GM19467 (cell line): ENCODE measurements at regions not wholly inside any gene's neighbourhood (a gene's known extent, or its start where the extent isn't known, plus 50 kb on each side); places are given as distances from the start of the nearest gene placed in this dataset.

Experiments
- ATAC-seq: cut with Tn5 transposase; IDR thresholded peaks from one replicate; pipeline ENCODE4 v1.9.1; 2021; ENCODE audit warnings: mild to moderate bottlenecking, moderate library complexity; ENCODE audit not compliant: unreplicated experiment

- no peak for ATAC-seq
These were observed 186.9 kb upstream of the TUT7 start for GRCh38 chr9:86541014-86541570.

DNA sequence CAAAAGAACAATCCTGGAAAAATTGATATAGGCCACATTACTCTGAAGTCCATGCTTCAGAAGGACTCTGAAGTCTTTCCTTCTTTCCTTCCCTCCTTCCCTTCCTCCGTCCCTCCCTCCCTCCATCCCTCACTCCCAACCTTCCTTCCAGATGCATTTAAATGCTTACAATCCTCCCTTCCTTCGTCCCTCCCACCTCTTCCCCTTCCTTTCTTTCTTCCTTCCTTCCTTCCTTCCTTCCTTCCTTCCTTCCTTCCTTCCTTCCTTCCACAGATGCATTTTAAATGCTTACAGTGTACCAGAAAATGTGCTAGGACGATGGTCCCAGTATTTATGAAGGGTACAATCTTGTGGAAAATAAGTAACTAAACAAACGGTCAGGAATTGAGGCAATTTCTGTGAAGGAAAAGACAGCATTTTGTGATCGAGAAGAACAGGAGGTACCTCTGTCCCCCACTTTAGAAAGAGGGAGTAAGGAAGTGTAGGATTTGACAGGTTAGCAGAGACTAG lies 181.3 kb upstream of the TUT7 start:
- ATAC-seq, result no peak

DNA sequence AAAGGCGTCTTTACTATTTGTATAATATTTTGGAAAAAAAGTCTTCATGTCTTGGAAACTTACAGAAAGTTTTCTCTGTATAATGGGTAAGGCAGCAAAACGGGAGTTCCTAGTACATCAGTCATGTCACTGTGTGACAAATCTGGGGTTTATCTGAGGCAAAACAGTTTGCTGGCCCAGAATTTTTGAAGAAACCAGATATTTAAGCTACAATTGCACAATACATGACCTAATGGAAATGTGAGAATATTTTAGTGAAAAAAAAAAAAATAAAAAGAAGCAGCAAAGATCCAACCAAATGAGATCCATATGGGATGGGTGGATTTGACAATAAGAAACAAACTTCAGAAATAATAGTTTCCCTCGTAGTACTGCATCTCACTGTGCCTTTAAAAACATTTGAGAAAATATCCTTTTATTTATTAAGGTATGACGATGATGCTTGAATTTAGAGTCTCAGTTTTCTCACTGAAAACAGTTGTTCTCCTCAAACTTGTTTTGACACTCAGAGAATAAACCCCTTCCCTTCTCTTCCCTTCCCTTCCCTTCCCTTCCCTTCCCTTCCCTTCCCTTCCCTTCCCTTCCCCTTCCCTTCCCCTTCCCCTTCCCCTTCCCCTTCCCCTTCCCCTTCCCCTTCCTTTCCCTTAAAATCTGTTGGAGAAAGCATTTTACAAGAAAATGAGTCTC lies 180.5 kb upstream of the TUT7 start:
- ATAC-seq, result no peak

GRCh38 chr9:86531971-86532640 lies 177.9 kb upstream of the TUT7 start:
- no peak for ATAC-seq

DNA sequence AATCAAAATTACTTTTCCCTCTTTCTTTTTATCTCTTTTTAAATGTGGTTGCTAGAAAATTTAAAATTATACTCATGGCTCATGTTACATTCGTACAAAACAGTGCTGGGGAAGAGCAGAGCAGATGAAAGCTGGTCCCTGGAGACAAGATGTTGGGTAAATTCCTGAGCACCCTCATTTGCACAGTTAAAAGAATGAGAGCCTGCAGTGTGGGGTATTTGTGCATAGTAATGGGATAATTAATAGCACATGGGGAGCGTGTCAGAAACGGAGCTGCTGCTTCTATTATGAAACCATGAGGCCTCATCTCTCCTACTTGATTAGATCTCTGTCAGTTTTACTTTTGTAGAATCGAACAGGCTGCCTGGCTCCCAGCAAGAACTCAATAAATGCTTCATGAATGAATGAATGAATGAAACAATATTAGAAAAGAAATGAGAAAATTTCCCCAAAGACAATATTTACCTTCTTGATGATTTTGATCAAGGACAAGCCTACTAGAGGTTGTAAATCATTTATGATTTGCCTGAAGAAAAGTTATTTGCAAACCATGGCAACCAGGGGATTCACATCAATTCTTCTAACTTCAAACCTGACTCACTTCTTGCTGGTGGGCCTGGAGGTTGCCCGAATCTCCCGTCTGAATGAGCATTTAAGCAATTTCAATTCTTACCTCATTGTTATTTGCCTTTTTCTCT lies 177.2 kb upstream of the TUT7 start:
- ATAC-seq, result no peak

GRCh38 chr9:86529496-86530275 lies 175.5 kb upstream of the TUT7 start:
- ATAC-seq, result no peak

- no peak for ATAC-seq
These were observed 171.8 kb upstream of the TUT7 start for GRCh38 chr9:86526021-86526420.

GRCh38 chr9:86525182-86525581 lies 171.0 kb upstream of the TUT7 start:
- no peak for ATAC-seq

GRCh38 chr9:86521977-86522376 lies 167.8 kb upstream of the TUT7 start:
- ATAC-seq, result no peak

DNA sequence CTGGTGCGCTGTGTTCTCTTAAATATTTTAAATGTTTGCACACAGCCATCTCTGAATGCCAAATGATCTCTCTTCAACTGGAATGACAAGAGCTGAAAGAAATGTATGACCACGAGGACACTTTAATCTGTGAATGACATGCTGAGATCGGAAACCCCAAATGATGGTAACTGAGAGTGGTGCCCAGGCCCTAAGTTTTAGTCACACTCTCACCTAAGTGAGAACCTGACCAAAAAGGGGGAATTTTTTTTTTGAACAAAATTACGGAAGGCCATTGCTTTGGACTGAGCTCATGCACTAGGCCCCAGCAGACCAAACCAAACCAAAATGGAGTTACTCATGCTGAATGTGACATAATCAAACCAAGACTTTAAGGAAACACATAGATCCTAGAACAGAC lies 167.1 kb upstream of the TUT7 start:
- ATAC-seq, result no peak

- no peak for ATAC-seq
These were observed 164.9 kb upstream of the TUT7 start for GRCh38 chr9:86519066-86519615.

- no peak for ATAC-seq
These were observed 163.3 kb upstream of the TUT7 start for GRCh38 chr9:86517475-86517874.

DNA sequence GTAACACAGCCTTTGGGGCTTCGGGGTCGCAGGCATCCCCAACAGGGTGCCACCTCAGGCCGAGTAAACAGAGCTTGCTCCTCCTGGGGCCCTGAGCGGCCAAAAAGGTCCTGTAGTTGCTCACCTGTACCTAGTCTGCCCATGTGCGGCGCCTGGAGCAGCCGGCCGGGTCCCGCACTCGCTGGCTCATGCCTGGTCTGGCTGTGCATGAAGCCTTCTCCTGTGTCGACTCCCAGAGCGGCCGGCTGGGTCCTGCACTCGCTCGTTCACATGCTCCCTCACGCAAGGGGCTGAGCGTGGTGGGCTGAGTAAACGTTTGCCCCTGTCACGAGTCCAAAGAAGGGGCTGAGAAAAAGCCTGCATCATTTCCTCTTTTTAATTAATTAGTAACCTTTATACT lies 162.4 kb upstream of the TUT7 start:
- ATAC-seq, result no peak

DNA sequence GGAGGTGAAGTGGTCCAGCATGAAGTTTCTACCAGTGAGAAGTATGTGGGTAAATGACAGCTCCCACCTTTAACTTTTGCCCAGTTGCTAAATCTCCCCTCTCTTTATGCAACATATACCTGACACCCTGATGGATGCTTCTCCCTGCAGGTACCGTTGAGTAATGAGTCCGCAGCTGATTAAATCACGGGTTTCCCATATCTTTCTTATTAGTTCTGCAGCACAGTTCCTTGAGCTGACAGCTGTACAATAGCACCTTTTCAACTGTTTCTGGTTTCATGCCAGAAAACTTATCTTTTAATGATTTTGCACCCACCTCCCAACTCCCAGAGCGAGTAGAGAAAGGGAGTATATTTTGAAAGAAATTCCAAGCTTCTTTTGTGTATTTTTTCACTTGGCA lies 161.0 kb upstream of the TUT7 start:
- no peak for ATAC-seq

- ATAC-seq, result no peak
These were observed 159.2 kb upstream of the TUT7 start for GRCh38 chr9:86513429-86513828.

DNA sequence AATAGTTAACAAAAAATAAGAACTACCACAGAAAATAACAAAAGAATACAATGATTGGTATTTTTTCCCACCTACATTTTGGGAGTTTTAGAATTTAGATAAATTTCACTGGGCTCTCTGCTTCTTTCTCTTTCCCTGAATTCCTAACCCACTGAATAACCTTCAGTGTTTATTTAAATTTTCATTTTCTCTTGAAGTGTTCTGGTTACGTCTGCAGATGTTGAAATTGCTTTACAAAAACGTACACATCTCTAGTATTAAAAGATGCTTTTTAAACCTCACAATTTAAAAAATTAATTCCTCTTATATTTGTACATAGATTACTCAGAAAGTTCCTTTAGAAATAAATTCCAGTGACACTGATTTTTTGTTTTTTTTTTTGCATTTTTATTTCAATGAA lies 158.7 kb upstream of the TUT7 start:
- no peak for ATAC-seq

DNA sequence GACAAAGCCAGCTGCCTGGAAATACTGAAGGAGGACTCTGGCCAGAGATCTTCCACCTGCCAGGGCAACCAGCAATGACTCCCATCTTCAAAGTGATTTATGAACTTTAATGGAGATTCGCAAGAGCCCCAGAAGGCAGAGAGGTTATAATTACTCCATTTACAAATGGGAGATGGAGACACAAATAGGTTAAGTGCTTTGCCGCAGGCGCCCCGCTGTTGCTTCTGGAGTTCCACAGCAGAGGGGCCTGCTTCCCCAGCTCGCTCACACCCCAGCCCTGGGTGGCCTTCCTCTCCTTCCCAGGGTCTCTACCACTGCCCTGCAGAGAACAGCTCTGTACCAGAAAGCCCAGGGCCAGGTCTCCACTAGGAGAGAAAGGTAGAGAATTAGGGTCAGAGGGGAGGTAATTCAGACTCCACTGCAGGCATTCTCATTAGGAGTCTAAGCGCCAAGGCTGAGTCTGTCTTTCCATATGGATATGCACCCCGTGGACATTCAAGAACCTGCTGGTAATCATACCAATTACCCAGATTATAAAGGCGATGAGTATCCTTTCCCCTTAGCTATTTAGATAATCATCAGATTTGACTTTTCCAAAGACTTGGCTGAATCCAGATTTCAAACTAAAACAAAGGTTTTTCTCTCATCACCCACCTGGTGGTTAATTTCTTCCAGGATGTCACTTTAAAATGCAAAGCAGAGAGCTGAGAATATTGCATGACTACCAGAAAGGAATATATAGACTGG lies 157.6 kb upstream of the TUT7 start:
- ATAC-seq, result no peak

GRCh38 chr9:86508208-86508903 lies 154.1 kb upstream of the TUT7 start:
- no peak for ATAC-seq

DNA sequence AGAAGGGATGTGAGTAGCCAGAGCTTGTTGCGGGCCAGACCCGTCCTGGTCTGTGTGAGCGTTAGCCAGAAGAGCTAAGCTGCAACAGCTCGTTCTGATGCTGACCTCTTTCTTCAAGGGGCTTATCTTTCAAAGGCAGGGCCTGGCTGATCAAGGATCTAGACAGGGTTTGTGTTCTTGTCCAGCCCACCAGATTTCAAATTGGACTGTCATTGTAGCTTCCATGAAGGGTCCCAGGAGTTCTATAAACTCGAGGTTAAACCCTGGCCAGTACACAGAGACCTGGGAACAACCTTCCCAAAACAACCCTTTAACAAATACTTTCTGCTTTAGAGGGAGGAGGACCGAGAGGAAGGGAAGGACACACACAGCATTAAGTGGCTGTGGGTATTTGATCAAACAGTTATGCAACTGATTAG lies 153.0 kb upstream of the TUT7 start:
- no peak for ATAC-seq
